Hippocampal formation (tissue), 2 donors: ENCODE measurements at regions not wholly inside any gene's neighbourhood (a gene's known extent, or its start where the extent isn't known, plus 50 kb on each side); places are given as distances from the start of the nearest gene placed in this dataset.
"Not testable (repeated sequence)": the region's sequence is repeated elsewhere in the genome, so short reads cannot be mapped to it uniquely, and the experiment has no call there.

ENCODE experiments used
- DNase-seq, 2 donors: peaks; one replicate each; lab custom pipeline; 2025; lab: John Stamatoyannopoulos, UW

GRCh38 chr7:86202833-86203232 is 440.9 kb upstream of the GRM3 start:
- DNase-seq: no peak

DNA sequence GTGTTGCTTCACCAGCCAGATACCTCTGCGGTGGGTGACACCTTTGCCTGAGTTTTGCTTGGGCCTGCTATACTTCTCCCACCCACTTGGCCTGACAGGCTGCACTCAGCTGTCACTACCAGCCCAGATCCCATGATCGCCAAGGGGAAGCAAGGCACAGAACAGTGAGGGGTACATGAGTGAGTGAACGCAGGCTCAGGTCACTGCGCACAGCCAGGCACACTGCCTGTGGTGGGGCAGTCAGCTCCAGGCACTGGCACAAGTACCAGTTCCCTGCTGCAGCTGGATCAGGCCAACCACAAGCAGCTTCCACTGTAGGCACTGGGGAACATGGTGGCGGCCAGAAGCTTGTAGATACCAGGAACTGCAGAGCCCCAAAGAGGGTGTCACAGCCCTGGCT is 441.9 kb upstream of the GRM3 start:
- no peak for DNase-seq

DNA sequence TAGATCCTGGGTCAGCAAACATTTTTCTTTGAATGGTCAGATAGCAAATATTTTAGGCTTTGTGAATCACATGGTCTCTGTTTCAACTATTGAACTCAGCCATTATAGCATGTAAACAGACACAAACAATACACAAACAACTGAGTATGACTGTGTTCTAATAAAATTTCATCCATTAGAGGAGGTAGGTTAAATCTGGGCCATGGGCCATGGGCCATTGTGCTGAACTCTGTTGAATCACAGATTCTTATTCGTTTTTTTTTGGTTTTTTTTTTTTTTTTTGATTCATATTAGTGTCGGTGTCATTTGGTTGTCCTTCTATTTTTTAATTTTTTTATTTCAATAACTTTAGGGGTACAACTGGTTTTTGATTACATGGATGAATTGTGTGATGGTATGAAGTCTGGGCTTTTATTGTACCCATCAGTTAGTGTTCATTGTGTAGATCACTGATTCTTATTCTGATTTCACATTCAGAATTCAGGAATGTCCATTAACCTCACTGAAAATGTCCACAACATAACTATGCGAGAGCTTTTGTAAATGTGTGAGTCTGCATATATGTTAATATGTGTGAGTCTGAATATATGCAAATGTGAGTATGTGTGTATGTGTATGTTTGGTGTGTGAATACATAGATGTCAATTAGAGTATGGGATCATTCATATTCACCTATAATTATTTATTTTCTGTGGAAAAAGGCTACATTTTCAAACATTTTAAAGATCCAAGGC is 443.7 kb upstream of the GRM3 start:
- no peak for DNase-seq

DNA sequence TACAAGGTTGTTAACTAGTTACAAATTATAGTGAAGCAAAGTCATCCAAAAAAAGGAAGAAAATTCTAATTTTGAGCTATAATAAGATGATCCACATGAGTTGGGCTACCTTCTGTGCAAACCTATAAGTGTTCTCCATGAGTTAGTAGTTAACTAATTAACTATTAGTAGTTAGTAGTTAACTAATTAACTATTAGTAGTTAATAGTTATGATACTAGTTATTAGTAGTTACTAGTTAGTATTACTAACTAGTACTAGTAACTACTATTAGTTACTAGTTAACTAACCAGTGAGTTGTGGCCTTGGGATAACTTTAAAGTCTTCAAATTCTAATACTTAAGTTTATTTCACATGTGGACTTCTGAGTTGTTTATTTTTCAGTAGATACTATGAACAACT is 453.4 kb upstream of the GRM3 start:
- DNase-seq: no peak

DNA sequence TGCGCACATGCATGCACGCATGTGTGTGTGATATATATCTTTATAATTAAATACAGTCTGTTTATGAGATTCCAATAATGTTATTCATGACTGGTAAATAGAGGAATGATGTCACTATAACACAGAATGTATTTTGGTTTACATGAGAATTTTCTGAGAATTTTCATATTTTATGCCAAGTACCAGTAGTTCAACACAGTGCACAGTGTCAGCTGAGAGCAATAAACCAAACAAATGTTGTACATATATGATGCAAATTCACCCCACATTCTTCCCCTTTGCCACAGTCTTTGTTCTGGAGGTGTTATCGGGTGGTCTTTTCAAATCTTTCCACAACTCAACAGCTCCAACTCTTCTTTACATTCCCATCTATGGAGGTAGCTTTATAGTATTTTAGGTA is 462.2 kb upstream of the GRM3 start:
- DNase-seq: no peak

- DNase-seq: no peak
Measured at GRCh38 chr7:86164827-86165226, 478.9 kb upstream of the GRM3 start.

GRCh38 chr7:86158111-86158510 is 485.6 kb upstream of the GRM3 start:
- DNase-seq: no peak

DNA sequence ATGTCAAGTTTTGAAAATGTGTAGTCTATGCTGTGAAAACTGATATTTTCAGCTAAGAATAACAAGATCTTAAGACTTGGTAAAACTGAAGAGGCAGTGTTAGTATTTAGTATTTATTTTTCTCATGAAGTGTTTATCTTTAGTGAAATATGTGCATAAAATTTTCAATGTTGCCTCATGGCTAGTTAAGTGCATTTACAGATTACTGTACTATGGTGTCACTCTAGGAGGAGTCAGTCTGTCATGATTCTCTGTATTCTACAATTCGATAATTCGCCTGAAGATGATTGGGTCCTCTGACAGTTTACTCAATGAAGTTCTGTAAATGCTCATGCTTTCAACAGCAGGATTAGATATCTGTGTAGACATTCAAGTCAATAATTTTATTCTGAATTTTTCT is 488.1 kb upstream of the GRM3 start:
- DNase-seq: no peak

- DNase-seq: no peak
Measured at GRCh38 chr7:86152926-86153325, 490.8 kb upstream of the GRM3 start.

GRCh38 chr7:86149024-86149665 is 494.6 kb upstream of the GRM3 start:
- no peak for DNase-seq

DNA sequence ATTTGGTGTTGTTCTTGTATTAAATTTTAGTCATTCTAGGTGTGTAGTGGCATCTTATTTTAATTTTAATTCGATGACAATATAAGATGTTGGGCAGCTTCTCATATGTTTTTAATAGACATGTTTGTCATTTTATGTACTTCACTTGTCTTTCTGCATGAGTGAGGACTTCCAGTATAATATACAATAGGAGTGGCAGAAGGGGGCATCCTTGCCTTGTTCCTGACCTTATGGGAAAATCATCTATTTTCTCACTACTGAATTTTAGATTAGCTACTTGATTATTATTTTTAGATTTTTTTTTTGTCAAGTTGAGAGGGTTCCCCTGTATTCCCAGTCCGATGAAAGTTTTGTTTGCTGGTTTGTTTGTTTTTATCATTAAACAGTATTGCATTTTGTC is 495.2 kb upstream of the GRM3 start:
- no peak for DNase-seq

DNA sequence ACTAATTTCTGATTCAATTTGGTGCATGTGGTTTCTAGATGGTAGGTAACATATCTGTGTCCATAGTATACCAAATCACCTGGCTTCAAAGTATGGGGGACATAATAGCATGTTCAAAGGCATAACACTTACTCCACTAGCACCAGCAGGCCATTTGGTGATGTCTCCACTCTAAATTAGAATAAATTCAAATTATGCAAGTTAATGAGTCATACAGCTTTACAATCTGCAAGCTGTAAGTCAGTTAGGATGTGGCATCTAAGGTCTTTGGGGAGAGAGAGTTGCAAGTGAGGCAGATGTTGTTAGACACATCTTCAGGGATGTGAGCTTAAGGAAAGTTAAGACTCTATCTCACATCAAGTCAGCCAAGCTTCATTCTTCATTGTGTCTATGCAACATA is 506.4 kb upstream of the GRM3 start:
- DNase-seq: no peak

GRCh38 chr7:86130268-86130667 is 513.4 kb upstream of the GRM3 start:
- no peak for DNase-seq

DNA sequence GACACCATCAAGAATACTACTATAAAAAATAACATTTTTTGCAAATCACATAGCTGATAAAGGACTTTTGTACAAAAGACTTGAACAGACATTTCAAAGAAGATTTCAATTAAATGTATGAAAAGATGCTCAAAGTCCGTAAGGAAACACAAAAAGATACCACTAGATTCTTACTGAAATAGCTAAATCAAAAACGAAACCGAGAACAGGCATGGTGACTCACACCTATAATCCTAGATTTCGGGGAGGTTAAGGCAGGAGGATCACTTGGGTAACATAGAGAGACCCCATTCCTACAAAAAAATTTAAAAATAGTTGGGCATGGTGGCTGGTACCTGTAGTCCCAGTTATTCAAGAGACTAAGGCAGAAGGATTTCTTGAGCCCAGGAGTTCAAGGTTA is 520.2 kb upstream of the GRM3 start:
- no peak for DNase-seq

DNA sequence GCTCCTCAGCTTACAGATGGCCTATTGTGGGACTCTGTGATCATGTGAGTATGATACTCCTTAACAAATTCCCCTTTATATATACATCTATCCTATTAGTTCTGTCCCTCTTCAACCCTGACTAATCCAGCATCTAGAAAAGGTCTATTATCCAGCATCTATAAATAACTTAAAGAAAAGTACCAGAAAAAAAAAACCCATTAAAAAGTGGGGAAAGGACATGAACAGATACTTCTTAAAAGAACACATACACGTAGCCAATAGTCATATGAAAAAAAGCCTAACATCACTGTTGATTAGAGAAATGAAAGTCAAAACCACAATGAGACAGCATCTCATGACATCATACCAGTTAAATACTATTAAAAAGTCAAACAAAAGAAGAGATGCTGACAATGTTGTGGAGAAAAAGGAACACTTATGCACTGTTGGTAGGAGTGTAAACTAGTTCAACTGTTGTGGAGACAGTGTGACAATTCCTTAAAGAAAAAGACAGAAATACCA is 549.5 kb upstream of the GRM3 start:
- DNase-seq: no peak

DNA sequence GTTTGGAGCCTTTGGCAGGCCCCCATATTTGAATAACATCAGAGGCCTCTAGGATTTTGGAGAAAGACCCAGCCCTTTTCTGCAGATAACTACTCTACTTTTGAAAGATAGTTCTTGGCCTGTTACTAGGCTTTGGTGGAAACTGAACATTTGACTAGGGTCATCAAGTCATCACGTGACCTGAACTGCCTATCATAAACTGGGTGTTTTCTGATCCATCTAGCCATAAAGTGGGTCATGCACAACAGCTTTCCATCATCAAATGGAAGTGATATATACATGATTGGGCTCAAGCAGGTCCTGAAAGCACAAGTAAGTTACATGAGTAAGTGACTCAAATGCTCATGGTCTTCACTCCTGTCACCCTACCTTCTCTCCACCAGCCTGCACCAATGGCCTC is 552.3 kb upstream of the GRM3 start:
- no peak for DNase-seq

DNA sequence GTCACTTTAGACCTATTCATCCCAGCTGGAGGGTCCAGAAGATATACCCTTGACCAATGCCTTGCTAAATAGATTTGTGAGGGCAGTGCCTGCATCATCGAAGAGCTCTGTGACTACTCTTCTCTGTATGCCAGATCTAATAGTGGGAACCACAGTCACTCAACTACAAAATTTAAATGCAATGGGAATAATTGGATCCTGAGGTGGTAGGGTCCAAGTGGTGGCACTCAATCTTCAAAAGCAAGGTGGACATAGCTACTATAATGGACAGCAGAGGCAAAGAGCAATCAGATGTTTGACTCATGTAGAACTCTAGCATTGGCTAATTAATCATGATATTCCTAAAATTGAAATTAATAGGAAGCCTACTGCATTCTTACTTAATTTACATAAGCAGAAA is 554.3 kb upstream of the GRM3 start:
- no peak for DNase-seq

GRCh38 chr7:86064572-86064971 is 579.1 kb upstream of the GRM3 start:
- DNase-seq: not testable (repeated sequence)

DNA sequence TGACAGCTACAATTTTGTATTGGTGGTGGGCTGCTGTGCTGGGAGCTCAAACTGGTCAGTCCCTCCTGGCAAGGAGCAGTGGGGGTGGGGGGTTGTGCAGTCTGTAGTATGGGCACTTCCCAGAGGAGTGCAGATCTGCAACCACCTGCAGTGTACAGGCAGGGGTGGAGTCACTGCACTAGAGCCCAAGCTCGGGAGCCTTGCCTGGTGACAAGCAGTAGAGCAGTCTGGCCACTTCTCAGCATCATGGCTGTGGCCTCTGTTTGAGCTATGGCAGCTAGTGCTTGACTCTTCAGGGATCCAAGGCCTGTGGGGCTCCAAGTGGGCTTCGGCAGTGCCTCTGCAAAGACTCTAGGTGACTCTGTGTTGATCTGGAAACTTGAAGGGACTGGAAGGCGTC is 585.1 kb upstream of the GRM3 start:
- no peak for DNase-seq

- DNase-seq: no peak
Measured at GRCh38 chr7:86050918-86051317, 592.8 kb upstream of the GRM3 start.

DNA sequence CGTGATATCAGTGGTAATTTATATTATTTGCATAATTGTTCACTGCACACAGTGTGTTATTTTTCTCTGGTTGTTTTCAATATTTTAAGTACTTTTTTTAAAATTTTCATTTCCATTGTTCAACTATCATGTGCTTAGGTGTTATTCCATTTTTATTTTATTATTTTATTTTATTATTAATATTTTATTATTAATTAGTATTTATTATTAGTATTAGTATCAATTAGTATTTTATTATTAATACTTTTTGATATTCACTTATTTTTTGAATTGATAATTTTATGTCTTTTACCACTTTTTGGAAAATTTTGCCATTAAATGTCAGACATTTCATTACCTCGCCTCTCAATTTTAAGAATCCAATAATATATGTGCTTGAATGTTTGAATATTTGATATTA is 593.8 kb upstream of the GRM3 start:
- DNase-seq: no peak

DNA sequence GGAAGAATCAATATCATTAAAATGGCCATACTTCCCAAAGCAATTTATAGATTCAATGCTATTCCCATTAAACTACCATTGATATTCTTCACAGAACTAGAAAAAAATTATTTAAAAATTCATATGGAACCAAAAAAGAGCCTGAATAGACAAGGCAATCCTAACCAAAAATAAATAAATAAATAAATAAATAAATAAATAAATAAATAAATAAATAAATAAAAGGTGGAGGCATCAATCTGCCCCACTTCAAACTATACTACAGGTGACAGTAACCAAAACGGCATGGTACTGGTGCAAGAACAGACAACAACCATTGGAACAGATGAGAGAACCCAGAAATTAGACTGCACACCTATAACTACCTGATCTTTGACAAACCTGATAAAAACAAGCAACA is 598.5 kb upstream of the GRM3 start:
- not testable (repeated sequence) for DNase-seq

DNA sequence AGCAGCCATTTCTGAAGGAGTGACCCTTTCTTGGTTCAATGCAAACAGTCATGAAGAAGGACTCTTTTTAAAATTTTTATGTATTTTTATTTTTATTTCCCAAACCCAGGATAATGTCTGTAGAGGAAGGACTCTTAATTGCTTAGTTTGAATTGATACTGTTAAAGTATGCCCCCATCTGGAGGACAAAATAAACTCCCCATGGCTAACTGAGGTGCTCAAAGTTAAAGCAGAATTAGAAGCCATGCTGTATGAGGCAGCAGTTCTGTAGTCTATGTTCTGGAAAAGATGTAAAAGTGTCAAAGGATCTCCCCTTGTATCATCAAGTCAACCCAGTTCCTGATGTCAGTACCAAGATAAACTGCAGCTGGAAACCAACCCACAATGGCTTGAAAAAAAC is 617.9 kb upstream of the GRM3 start:
- no peak for DNase-seq

- DNase-seq: no peak
Measured at GRCh38 chr7:86013662-86014061, 630.0 kb upstream of the GRM3 start.
